BJ (cell line): ENCODE measurements at regions not wholly inside any gene's neighbourhood (a gene's known extent, or its start where the extent isn't known, plus 50 kb on each side); places are given as distances from the start of the nearest gene placed in this dataset.

Experiments
- CTCF ChIA-PET: fragments of 350-600 bp; formaldehyde crosslinking; extraction: SDS; loops from one replicate; lab custom pipeline; 2021; ENCODE audit warnings: antibody characterized with exemption, inconsistent platforms; lab: Yijun Ruan, JAX
- POLR2A ChIA-PET: fragments of 300-600 bp; sonication (Branson Sonifier 250); formaldehyde crosslinking; extraction: SDS; loops from one replicate; lab custom pipeline; 2021; ENCODE audit warnings: antibody characterized with exemption; lab: Charles Lee
- DNase-seq: peaks from one replicate; pipeline ENCODE4 v3.0.0-alpha.2; 2011; ENCODE audit warnings: low read depth
- H3K27me3 ChIP-seq: 2 replicates; pipeline ENCODE4 v1.6.0; 2011; ENCODE audit warnings: low read length; ENCODE audit not compliant: control insufficient read depth, insufficient read depth
- H3K36me3 ChIP-seq: 2 replicates; pipeline ENCODE4 v1.5.1; 2011; ENCODE audit warnings: low read length; ENCODE audit not compliant: control insufficient read depth, insufficient read depth
- H3K4me3 ChIP-seq: 2 replicates; pipeline ENCODE4 v1.5.1; 2011; ENCODE audit warnings: low read depth, mild to moderate bottlenecking, control low read depth, low read length
- TF ChIP-seq, protein P1 (sequence below): IDR thresholded peaks from 2 replicates; pipeline ENCODE4 v1.5.1; 2011; ENCODE audit warnings: low read depth, mild to moderate bottlenecking, control low read depth, inconsistent platforms, low read length, moderate library complexity; ENCODE audit not compliant: insufficient read depth

DNA sequence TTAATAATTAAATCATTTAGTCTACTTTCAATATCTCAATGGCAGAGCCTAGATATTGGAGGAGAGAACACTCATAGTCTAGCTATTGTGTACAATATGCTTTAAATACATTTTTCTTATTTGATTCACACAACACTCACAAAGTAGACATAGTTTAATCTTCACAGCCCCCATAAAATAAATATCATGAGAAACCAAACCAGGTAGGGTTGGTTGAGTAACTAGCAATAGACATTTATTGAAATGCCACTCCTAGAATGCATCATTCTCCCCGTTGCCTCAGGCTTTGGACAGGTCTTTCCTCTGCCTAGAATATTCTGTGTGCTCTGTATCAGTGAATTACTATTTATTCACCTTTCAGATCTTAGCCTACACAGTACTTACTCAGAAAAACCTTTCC lies 141.9 kb downstream of the CEMIP2 start:
- Histone ChIP-seq H3K27me3 (peaks cover 2% of the 10 kb centered on the region), H3K4me3 (no peak overlapping the region), H3K36me3 (no peaks in the 10 kb centered on the region)
- ChIA-PET CTCF (no interaction called here), POLR2A (no interaction called here)
- DNase-seq = no peak
- TF ChIP-seq, protein P1, sequence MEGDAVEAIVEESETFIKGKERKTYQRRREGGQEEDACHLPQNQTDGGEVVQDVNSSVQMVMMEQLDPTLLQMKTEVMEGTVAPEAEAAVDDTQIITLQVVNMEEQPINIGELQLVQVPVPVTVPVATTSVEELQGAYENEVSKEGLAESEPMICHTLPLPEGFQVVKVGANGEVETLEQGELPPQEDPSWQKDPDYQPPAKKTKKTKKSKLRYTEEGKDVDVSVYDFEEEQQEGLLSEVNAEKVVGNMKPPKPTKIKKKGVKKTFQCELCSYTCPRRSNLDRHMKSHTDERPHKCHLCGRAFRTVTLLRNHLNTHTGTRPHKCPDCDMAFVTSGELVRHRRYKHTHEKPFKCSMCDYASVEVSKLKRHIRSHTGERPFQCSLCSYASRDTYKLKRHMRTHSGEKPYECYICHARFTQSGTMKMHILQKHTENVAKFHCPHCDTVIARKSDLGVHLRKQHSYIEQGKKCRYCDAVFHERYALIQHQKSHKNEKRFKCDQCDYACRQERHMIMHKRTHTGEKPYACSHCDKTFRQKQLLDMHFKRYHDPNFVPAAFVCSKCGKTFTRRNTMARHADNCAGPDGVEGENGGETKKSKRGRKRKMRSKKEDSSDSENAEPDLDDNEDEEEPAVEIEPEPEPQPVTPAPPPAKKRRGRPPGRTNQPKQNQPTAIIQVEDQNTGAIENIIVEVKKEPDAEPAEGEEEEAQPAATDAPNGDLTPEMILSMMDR = no peak

DNA sequence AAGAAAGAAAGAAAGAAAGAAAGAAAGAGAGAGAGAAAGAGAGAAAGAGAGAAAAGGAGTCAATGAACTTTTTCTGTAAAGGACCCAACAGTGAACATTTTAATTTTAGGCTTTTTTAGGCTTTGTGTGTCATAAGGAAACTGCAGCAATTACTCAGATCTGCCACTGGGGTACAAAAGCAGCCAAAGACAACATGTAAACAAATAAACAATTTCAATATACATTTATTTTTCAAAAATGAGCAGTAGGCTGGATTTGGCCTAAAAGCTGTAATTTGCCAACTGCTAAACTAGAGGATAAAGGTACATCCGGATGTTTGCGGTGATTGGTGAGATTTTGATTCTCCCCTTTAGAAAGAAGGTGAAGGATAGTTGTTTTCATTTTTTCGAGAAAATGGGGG lies 143.6 kb downstream of the CEMIP2 start:
- CTCF ChIA-PET = no interaction called here

DNA sequence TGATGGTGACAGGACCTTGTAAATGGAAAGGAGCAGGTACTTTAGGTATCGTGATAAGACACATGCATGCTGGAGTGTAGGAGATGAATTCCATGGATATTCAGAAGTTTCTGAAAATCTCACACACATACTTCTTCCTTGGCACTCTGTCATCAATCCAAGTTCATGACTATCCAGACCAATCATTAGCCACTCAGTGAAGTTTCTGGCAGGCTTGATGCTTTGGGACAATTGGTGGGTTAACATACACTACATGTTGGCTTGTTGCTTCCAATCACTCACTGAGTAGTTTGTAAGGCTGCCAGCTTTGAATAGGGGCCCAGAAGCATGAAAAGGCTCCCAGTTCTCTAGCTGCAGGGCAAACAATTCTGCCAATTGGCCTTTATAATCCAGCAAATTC lies 147.6 kb downstream of the CEMIP2 start:
- no peak for DNase-seq
- TF ChIP-seq, protein P1 = no peak
- POLR2A ChIA-PET = no interaction called here
- Histone ChIP-seq H3K36me3 (no peaks in the 10 kb centered on the region), H3K4me3 (no peak overlapping the region), H3K27me3 (no peaks in the 10 kb centered on the region; the same call in 1 of the 2 replicates)
- CTCF ChIA-PET = no interaction called here

More for the DNA sequence above, 143.6 kb downstream of the CEMIP2 start:
- Histone ChIP-seq H3K36me3 (no peaks in the 10 kb centered on the region), H3K4me3 (no peak overlapping the region), H3K27me3 (peaks cover 2% of the 10 kb centered on the region)
- POLR2A ChIA-PET = no interaction called here
- no peak for DNase-seq
- TF ChIP-seq, protein P1 = no peak

DNA sequence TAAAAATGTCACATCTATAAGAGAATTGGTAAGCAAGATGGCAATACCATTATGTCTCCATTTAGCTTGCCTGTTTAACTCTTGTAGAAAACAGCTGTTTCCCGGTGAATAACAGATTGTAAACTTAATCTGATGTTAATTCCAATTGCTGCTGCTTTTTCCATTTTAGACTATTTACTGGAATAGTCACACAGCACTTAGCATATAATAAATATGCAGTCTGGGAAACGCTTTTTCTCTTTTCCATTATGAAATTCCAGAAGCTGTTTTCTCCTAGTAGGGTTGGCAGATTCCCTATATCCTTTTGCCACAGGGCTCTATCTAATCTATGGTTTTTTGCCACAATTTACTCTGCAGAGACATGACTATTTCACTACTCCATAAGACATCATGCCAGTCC lies 148.0 kb downstream of the CEMIP2 start:
- POLR2A ChIA-PET = no interaction called here
- CTCF ChIA-PET = interaction anchor here (1.6 kb wide), 1 partner anchor 16 kb away, joined by 6 read pairs; no protein-coding TSS in a partner anchor
- DNase-seq = no peak

DNA sequence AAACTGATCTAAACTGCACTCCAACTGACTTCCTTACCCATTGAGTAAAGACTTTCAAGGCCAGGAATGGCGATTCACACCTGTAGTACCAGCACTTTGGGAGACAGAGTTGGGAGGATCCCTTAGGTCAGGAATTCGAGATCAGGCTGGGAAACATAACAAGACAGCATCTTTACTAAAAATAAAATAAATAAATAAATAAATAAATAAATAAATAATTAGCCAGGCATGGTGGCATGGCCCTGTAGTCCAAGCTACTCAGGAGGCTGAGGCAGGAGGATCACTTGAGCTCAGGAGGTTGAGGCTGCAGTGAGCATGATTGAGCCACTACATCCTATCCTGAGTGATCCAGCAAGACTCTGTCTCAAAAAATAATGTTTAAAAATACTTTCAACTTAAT lies 148.4 kb downstream of the CEMIP2 start:
- H3K36me3 ChIP-seq = no peaks in the 10 kb centered on the region
- ChIA-PET CTCF (interaction anchor here (1.6 kb wide), 1 partner anchor 15 kb away, joined by 6 read pairs; no protein-coding TSS in a partner anchor), POLR2A (no interaction called here)
- no peaks in the 10 kb centered on the region; the same call in 1 of the 2 replicates for H3K27me3 ChIP-seq
- TF ChIP-seq, protein P1 = no peak
- H3K4me3 ChIP-seq = no peak overlapping the region
- DNase-seq = no peak

More for the DNA sequence above, 148.0 kb downstream of the CEMIP2 start:
- Histone ChIP-seq H3K36me3 (no peaks in the 10 kb centered on the region), H3K4me3 (no peak overlapping the region), H3K27me3 (no peaks in the 10 kb centered on the region; the same call in 1 of the 2 replicates)
- TF ChIP-seq, protein P1 = no peak
